Kidney (tissue), 13 donors: ENCODE measurements at regions not wholly inside any gene's neighbourhood (a gene's known extent, or its start where the extent isn't known, plus 50 kb on each side); places are given as distances from the start of the nearest gene placed in this dataset.

ENCODE experiments used
- DNase-seq, 5 donors: peaks; one replicate each; pipeline ENCODE4 v3.0.0-alpha.2; 2013 to 2020
- FAIRE-seq: peaks from 2 replicates; lab custom pipeline; 2012; peaks lifted over from hg19 to GRCh38; lab: Jason Lieb, UNC
- H3K27ac ChIP-seq, 2 donors: one replicate each; pipeline ENCODE4 v1.7.0; 2013; ENCODE audit warnings: low read depth in 2 of 2, low read length in 2 of 2, inconsistent platforms in 1 of 2
- H3K27me3 ChIP-seq: one replicate; pipeline ENCODE4 v1.7.1; 2013; ENCODE audit warnings: low read length, inconsistent platforms; ENCODE audit not compliant: control insufficient read depth, insufficient read depth
- H3K36me3 ChIP-seq, 3 donors: one replicate each; pipeline versions ENCODE4 v1.7.0 to v1.7.1; 2013; ENCODE audit warnings: low read length in 3 of 3, control low read depth in 1 of 3, inconsistent platforms in 1 of 3; ENCODE audit not compliant: insufficient read depth in 3 of 3, control insufficient read depth in 2 of 3
- H3K4me1 ChIP-seq, 3 donors: one replicate each; pipeline versions ENCODE4 v1.7.0 to v1.7.1; 2013; ENCODE audit warnings: low read length in 3 of 3, inconsistent platforms in 1 of 3, low read depth in 1 of 3; ENCODE audit not compliant: control insufficient read depth in 2 of 3, insufficient read depth in 2 of 3
- H3K4me3 ChIP-seq, 3 donors: one replicate each; pipeline versions ENCODE4 v1.7.0 to v1.8.1; 2013; ENCODE audit warnings: low read length in 3 of 3, control low read depth in 1 of 3, inconsistent platforms in 1 of 3
- H3K9ac ChIP-seq, 3 donors: one replicate each; pipeline versions ENCODE4 v1.7.0 to v1.7.1; 2013; ENCODE audit warnings: low read length in 3 of 3, control low read depth in 1 of 3, inconsistent platforms in 1 of 3
- H3K9me3 ChIP-seq, 3 donors: one replicate each; pipeline versions ENCODE4 v1.7.0 to v1.7.1; 2013; ENCODE audit warnings: low read length in 3 of 3, control low read depth in 1 of 3, inconsistent platforms in 1 of 3; ENCODE audit not compliant: control insufficient read depth in 2 of 3, insufficient read depth in 1 of 3
- intact Hi-C: fragments of 100-400 bp; cut with DNase I; formaldehyde crosslinking; loops from one replicate; pipeline ENCODE4 v1.11.1; 2022
- TF ChIP-seq, protein P1 (sequence below): IDR thresholded peaks from 3 replicates; pipeline ENCODE4 v1.5.1; 2012; ENCODE audit warnings: mild to moderate bottlenecking, moderate library complexity, borderline replicate concordance; ENCODE audit not compliant: insufficient read depth; ENCODE audit errors: extremely low read depth
- donor health status: control.
- donor health status: control.
- donor health status: control.
- donor health status: control.
- donor health status: control.
- donor health status: DM: yes; HTN: yes; CAD: no.
- donor health status: Normal renal cell carcinoma (clear cell type).

DNA sequence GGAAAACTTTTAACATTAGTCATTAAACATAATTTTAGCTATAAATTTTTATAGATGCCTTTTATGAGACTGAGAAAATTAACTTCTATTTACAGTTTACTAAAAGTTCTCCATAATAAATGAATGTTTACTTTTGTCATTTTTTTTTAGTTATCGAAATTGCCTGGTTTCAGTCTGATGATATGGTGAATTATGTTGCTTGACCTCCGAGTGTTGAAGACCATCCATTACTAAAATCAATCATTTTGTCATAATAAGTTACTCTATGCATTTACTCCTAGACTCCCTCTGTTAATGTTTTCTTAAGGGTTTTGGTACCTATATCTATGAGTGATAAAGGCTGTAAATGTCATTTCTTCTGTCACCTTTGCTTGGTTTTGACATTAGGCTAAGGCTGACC lies 516.0 kb upstream of the ROBO1 start:
- intact Hi-C loops, result no loop called here
- TF ChIP-seq, protein P1, sequence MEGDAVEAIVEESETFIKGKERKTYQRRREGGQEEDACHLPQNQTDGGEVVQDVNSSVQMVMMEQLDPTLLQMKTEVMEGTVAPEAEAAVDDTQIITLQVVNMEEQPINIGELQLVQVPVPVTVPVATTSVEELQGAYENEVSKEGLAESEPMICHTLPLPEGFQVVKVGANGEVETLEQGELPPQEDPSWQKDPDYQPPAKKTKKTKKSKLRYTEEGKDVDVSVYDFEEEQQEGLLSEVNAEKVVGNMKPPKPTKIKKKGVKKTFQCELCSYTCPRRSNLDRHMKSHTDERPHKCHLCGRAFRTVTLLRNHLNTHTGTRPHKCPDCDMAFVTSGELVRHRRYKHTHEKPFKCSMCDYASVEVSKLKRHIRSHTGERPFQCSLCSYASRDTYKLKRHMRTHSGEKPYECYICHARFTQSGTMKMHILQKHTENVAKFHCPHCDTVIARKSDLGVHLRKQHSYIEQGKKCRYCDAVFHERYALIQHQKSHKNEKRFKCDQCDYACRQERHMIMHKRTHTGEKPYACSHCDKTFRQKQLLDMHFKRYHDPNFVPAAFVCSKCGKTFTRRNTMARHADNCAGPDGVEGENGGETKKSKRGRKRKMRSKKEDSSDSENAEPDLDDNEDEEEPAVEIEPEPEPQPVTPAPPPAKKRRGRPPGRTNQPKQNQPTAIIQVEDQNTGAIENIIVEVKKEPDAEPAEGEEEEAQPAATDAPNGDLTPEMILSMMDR, result no peak
- no peak for FAIRE-seq
- DNase-seq, result peak in 2 of 5 donors; percentile 14 to 18
- Histone ChIP-seq H3K4me3 (no peak overlapping the region), H3K27ac (no peak overlapping the region), H3K9ac (no peak overlapping the region), H3K36me3 (no peaks in the 10 kb centered on the region), H3K4me1 (no peaks in the 10 kb centered on the region), H3K9me3 (no peaks in the 10 kb centered on the region), H3K27me3 (no peaks in the 10 kb centered on the region)

DNA sequence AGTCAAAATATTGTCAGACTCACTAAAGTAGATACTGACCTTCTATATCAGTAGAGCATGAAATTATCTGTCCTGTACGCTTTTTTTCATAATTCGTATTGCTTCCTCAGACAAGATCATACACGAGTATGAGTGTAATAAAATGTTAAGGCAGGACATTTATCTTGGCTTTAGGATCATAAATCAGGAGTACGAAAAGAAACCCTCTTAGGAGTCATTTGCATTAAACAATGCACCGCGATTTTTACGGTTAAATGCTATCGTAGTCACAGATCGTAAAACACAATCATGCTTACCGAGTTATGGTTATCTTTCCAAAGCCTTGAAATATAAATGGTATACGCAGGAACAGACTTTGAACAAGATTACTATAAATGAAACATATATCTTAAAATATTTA lies 510.3 kb upstream of the ROBO1 start:
- Histone ChIP-seq H3K4me3 (no peak overlapping the region), H3K27ac (no peak overlapping the region), H3K4me1 (no peaks in the 10 kb centered on the region), H3K9me3 (no peaks in the 10 kb centered on the region), H3K9ac (no peak overlapping the region), H3K36me3 (no peaks in the 10 kb centered on the region), H3K27me3 (no peaks in the 10 kb centered on the region)
- TF ChIP-seq, protein P1, result no peak
- FAIRE-seq (no peak), DNase-seq (no peak)
- intact Hi-C loops, result no loop called here

GRCh38 chr3:80275120-80275519 lies 507.3 kb upstream of the ROBO1 start:
- Histone ChIP-seq H3K4me3 (no peak overlapping the region), H3K27me3 (no peaks in the 10 kb centered on the region), H3K27ac (no peak overlapping the region), H3K9ac (no peak overlapping the region), H3K36me3 (no peaks in the 10 kb centered on the region), H3K4me1 (no peaks in the 10 kb centered on the region), H3K9me3 (no peaks in the 10 kb centered on the region)
- FAIRE-seq (no peak), DNase-seq (no peak)
- intact Hi-C loops, result no loop called here
- TF ChIP-seq, protein P1, result no peak

DNA sequence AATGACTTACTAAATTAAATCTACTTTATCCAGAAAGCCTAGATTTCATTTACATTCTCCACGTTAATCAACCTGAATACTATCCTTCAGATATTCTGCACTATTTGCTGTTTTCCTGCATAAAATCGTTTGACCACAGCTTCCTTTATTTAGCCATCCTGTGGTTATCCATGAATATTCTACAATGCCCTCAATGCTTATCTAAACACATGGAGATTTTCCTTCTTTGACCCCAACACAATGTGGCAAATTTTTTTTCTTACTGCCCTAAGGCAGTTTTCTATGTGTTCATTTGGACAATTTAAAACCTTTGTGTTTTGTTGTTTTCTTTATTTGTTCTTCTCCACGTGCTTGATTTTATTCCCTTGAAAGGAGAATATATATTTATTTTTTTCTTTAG lies 495.5 kb upstream of the ROBO1 start:
- H3K9ac ChIP-seq, result no peak overlapping the region
- H3K27me3 ChIP-seq, result no peaks in the 10 kb centered on the region
- H3K36me3 ChIP-seq, result no peaks in the 10 kb centered on the region
- DNase-seq (no peak), FAIRE-seq (no peak)
- H3K4me3 ChIP-seq, result no peak overlapping the region
- H3K9me3 ChIP-seq, result no peaks in the 10 kb centered on the region
- TF ChIP-seq, protein P1, result no peak
- H3K27ac ChIP-seq, result no peak overlapping the region
- intact Hi-C loops, result no loop called here
- H3K4me1 ChIP-seq, result no peaks in the 10 kb centered on the region
